GM12892 (cell line): ENCODE measurements at regions not wholly inside any gene's neighbourhood (a gene's known extent, or its start where the extent isn't known, plus 50 kb on each side); places are given as distances from the start of the nearest gene placed in this dataset.

Experiments used
- POLR2A ChIP-seq: IDR thresholded peaks from 2 replicates; pipeline ENCODE4 v1.6.1; 2011; ENCODE audit warnings: low read depth, low read length, control low read depth
- POLR2AphosphoS5 ChIP-seq: IDR thresholded peaks from 2 replicates; pipeline ENCODE4 v1.6.1; 2011; ENCODE audit warnings: low read depth, low read length, control low read depth

DNA sequence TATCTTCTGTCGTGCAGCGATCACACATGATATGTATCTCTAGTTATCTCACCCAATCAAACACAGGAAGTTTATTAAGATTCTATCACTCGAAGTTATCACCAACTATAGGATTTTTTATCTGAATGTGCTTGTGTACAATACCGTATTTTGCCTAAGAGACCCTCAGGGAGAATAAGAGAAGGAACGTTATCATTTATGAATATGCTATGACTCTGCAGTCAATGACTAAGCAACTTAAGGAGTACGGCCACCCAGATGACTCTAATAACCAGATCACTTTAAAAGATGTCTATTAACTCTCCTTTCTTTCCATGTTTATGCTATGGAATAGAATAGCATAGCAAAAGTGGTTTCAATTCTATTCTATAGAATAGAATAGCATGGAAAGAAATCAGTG lies 486.4 kb downstream of the BCL11B start:
- TF ChIP-seq POLR2A, result no peak
- no peak for TF ChIP-seq POLR2AphosphoS5
